Breast epithelium (tissue), 3 donors: ENCODE measurements at regions not wholly inside any gene's neighbourhood (a gene's known extent, or its start where the extent isn't known, plus 50 kb on each side); places are given as distances from the start of the nearest gene placed in this dataset.

Experiments used
- POLR2A ChIP-seq: fragments of 450-650 bp; IDR thresholded peaks from one replicate; pipeline ENCODE4 v1.6.1; 2016; ENCODE audit warnings: antibody characterized with exemption, mild to moderate bottlenecking, moderate library complexity
- TF ChIP-seq, protein P1 (sequence below), 3 donors: fragments of 450-650 bp; IDR thresholded peaks; one replicate each; pipeline ENCODE4 v1.5.1; 2016 to 2017; ENCODE audit warnings: antibody characterized with exemption in 3 of 3, mild to moderate bottlenecking in 3 of 3, moderate library complexity in 3 of 3

DNA sequence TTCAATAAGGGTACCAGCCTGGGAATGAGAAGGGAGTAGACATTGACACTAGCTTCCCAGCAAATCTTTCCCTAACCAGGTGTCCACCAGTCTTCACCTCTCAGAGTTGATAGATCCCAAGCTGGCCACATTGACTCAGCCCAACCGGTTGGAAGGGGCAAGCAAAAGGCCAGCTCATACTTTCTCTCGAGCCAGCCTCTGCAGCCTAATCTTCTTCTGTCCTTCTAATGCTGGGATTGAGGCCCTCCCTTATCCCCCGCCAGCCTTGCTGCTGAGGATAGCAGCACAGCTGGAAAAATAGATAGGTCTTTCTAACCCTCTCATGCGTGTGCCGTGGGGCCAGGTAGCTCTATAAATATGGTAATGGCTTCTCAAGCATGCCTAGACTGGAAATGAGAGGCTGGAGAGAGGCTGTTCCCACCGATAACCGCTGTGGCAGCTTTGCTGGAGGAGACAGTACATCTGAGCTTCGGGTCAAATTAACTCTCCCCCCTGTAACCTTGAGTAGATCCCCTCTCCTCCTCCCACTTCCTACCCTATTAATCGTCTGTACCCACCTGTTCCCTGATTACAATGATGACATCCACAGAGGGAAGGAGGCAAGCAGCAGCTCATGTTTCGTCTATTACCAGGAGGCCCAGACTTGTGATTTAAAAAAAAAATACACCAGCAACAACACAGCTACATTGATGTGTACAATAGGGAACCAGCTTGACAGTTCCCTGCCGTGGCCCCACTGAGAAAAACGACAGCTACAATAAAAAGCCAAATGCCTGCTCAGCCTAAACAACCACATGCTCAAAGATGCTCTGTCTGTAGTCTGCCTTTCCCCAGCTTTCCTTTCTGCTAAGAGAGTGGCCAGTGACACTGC is 219.9 kb upstream of the BRINP1 start:
- TF ChIP-seq, protein P1, sequence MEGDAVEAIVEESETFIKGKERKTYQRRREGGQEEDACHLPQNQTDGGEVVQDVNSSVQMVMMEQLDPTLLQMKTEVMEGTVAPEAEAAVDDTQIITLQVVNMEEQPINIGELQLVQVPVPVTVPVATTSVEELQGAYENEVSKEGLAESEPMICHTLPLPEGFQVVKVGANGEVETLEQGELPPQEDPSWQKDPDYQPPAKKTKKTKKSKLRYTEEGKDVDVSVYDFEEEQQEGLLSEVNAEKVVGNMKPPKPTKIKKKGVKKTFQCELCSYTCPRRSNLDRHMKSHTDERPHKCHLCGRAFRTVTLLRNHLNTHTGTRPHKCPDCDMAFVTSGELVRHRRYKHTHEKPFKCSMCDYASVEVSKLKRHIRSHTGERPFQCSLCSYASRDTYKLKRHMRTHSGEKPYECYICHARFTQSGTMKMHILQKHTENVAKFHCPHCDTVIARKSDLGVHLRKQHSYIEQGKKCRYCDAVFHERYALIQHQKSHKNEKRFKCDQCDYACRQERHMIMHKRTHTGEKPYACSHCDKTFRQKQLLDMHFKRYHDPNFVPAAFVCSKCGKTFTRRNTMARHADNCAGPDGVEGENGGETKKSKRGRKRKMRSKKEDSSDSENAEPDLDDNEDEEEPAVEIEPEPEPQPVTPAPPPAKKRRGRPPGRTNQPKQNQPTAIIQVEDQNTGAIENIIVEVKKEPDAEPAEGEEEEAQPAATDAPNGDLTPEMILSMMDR (IDR thresholded peaks at IDR 0.05): no peak
- no peak for TF ChIP-seq POLR2A
